ENCODE measurements at regions not wholly inside any gene's neighbourhood (a gene's known extent, or its start where the extent isn't known, plus 50 kb on each side); places are given as distances from the start of the nearest gene placed in this dataset.

GRCh38 chr10:4719671-4720070 lies 106.3 kb upstream of the AKR1E2 start:
- no peak for ATAC-seq
- CTCF ChIA-PET, result no interaction called here

More at GRCh38 chr10:4719671-4720070, 106.3 kb upstream of the AKR1E2 start:
- no peaks in the 10 kb centered on the region for H3K27me3 Mint-ChIP-seq (ENCODE audit: low read depth)
- peaks cover 7% of the 10 kb centered on the region; the same call in 1 of the 2 replicates for H3K4me1 Mint-ChIP-seq
- TF ChIP-seq ARID4B (CRISPR knock-in tag; IDR thresholded peaks at IDR 0.05; ENCODE audit: borderline replicate concordance), result no peak
- no peak for TF ChIP-seq E2F5 (CRISPR knock-in tag; IDR thresholded peaks at IDR 0.05)
- no peak for TF ChIP-seq ETV6 (CRISPR knock-in tag; IDR thresholded peaks at IDR 0.05)
- no peak for TF ChIP-seq NR1H2 (CRISPR knock-in tag; IDR thresholded peaks at IDR 0.05)
- TF ChIP-seq ATF1 (CRISPR knock-in tag; IDR thresholded peaks at IDR 0.05), result no peak
- no peak for TF ChIP-seq ATF2 (CRISPR knock-in tag; IDR thresholded peaks at IDR 0.05; ENCODE audit: borderline replicate concordance, low read depth)
- TF ChIP-seq MYBL2 (CRISPR knock-in tag; IDR thresholded peaks at IDR 0.05), result no peak
- no peak for TF ChIP-seq FOXK1 (CRISPR knock-in tag; IDR thresholded peaks at IDR 0.05)
- TF ChIP-seq ZNF425 (CRISPR knock-in tag; conservative IDR thresholded peaks at IDR 0.05), result no peak
- TF ChIP-seq ERG (CRISPR knock-in tag; IDR thresholded peaks at IDR 0.05), result no peak
- TF ChIP-seq GABPB1 (CRISPR knock-in tag; IDR thresholded peaks at IDR 0.05), result no peak
- DNase-seq (ENCODE audit: low spot score), result no peak
- POLR2A ChIA-PET, result no interaction called here
- H3K9me3 Mint-ChIP-seq, result no peaks in the 10 kb centered on the region
- H3K27ac Mint-ChIP-seq, result no peak overlapping the region
- no peaks in the 10 kb centered on the region for H3K36me3 Mint-ChIP-seq
- H3K4me3 Mint-ChIP-seq, result no peak overlapping the region
